Mucosa of rectum (tissue), 2 donors: ENCODE measurements at regions not wholly inside any gene's neighbourhood (a gene's known extent, or its start where the extent isn't known, plus 50 kb on each side); places are given as distances from the start of the nearest gene placed in this dataset.

Source experiments
- H3K27ac ChIP-seq, 2 donors: one replicate each; pipeline ENCODE4 v1.7.0; 2013; ENCODE audit warnings: inconsistent platforms in 2 of 2, low read depth in 2 of 2, low read length in 2 of 2
- H3K27me3 ChIP-seq, 2 donors: one replicate each; pipeline ENCODE4 v1.7.0; 2013; ENCODE audit warnings: low read length in 2 of 2; ENCODE audit not compliant: control insufficient read depth in 2 of 2, insufficient read depth in 2 of 2
- H3K36me3 ChIP-seq, 2 donors: one replicate each; pipeline ENCODE4 v1.7.0; 2013; ENCODE audit warnings: low read length in 2 of 2; ENCODE audit not compliant: control insufficient read depth in 2 of 2, insufficient read depth in 2 of 2
- H3K4me1 ChIP-seq, 2 donors: one replicate each; pipeline ENCODE4 v1.7.0; 2013; ENCODE audit warnings: low read length in 2 of 2, mild to moderate bottlenecking in 1 of 2; ENCODE audit not compliant: control insufficient read depth in 2 of 2, insufficient read depth in 2 of 2
- H3K4me3 ChIP-seq, 2 donors: one replicate each; pipeline ENCODE4 v1.7.0; 2013; ENCODE audit warnings: low read length in 2 of 2
- H3K9ac ChIP-seq, 2 donors: one replicate each; pipeline ENCODE4 v1.7.0; 2013; ENCODE audit warnings: low read length in 2 of 2, low read depth in 1 of 2, mild to moderate bottlenecking in 1 of 2
- H3K9me3 ChIP-seq, 2 donors: one replicate each; pipeline ENCODE4 v1.7.0; 2013; ENCODE audit warnings: low read length in 2 of 2; ENCODE audit not compliant: control insufficient read depth in 2 of 2
- donor health status: healthy.
- donor health status: Normal muscosa, but diverticular disease.

DNA sequence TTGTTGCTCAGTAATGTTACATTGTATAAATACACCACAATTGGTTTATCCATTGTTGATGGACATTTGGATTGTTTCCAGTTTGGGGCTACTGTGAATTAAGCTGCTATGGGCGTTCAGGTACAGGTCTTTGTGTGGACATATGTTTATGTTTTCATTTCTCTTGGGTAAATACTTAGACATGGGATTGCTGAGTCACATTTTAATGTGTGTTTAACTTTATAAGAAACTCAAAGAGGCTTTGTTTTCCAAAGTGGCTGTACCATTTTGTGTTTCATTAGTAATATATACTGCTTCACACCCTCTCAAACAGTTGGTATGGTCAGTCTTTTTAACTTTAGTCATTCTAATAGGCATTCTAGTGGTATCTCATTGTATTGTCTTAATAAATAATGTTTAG, 225.0 kb downstream of the SPTSSA start:
- Histone ChIP-seq H3K9ac (no peak overlapping the region), H3K36me3 (no peaks in the 10 kb centered on the region), H3K27me3 (no peaks in the 10 kb centered on the region), H3K4me1 (peaks cover 6 to 12% of the 10 kb centered on the region in 2 donors), H3K27ac (no peak overlapping the region), H3K4me3 (no peak overlapping the region), H3K9me3 (no peaks in the 10 kb centered on the region)

DNA sequence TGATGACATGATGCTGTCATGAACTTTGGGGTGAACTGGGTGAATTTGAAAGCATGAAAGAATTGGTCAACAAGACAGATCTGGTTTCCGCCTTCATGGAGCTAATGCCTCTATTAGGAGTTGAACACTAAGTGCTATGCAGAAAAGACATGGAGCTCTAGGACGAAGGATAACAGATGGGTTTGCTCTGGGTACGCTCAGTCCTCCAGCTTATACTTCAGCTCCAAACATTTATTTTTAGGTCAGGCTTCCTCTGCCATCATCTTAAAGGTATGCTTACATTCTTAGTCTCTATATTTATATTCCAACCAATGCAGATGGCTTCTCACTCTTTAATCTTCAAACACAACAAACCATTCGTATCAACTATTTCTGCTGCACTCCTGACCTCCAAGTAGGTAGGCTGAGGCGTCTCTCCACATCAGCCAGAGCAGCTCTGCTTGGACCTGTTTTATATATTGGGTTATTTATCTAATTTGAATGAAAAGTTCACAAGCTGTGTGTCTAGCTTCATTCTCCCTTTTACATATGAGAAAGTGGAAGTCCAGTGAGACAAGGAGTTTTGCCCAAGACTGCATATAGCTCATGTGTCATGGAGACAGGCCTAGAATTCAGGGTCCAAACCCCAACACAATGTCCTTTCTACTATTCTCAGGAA, 226.3 kb downstream of the SPTSSA start:
- H3K36me3 ChIP-seq: no peaks in the 10 kb centered on the region
- no peak overlapping the region for H3K27ac ChIP-seq
- H3K9me3 ChIP-seq: no peaks in the 10 kb centered on the region
- H3K27me3 ChIP-seq: no peaks in the 10 kb centered on the region
- no peak overlapping the region for H3K9ac ChIP-seq
- H3K4me1 ChIP-seq: peaks cover 6 to 17% of the 10 kb centered on the region in 2 donors
- H3K4me3 ChIP-seq: no peak overlapping the region

DNA sequence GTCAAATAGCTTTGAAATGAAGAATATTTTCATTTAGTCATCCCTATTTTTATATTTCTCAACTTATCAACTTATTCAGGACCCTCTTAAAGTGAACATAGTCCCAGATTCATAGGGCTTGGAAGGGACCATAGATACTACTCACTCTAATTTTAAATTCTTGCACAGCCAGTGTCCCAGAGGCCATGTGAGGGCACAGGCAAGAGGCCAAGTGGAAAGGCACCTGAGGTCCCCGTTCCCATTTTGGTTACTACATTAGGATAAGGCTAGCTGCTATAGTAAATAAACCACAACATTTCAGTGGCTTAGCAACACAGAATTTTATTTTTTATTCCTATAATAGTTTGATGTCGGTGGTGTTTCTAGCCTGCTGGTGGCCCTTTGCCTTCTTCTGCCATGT, 227.8 kb downstream of the SPTSSA start:
- Histone ChIP-seq H3K27ac (no peak overlapping the region), H3K4me1 (peaks cover 6 to 17% of the 10 kb centered on the region in 2 donors), H3K27me3 (no peaks in the 10 kb centered on the region), H3K36me3 (no peaks in the 10 kb centered on the region), H3K9ac (no peak overlapping the region), H3K9me3 (no peaks in the 10 kb centered on the region), H3K4me3 (no peak overlapping the region)

- H3K36me3 ChIP-seq: no peaks in the 10 kb centered on the region
- no peaks in the 10 kb centered on the region for H3K9me3 ChIP-seq
These were observed 228.4 kb downstream of the SPTSSA start for GRCh38 chr14:34233619-34234018.

GRCh38 chr14:34232790-34233189, 229.2 kb downstream of the SPTSSA start:
- Histone ChIP-seq H3K36me3 (no peaks in the 10 kb centered on the region), H3K9me3 (no peaks in the 10 kb centered on the region), H3K9ac (no peak overlapping the region), H3K27ac (peak overlapping the region; percentile 35 to 57), H3K4me1 (peaks cover 6 to 20% of the 10 kb centered on the region in 2 donors), H3K4me3 (no peak overlapping the region), H3K27me3 (no peaks in the 10 kb centered on the region)

More at GRCh38 chr14:34233619-34234018, 228.4 kb downstream of the SPTSSA start:
- no peaks in the 10 kb centered on the region for H3K27me3 ChIP-seq
- no peak overlapping the region for H3K9ac ChIP-seq
- H3K4me3 ChIP-seq: no peak overlapping the region
- peak overlapping the region; percentile 35 to 57 for H3K27ac ChIP-seq
- H3K4me1 ChIP-seq: peaks cover 6 to 17% of the 10 kb centered on the region in 2 donors

GRCh38 chr14:34231626-34232025, 230.4 kb downstream of the SPTSSA start:
- Histone ChIP-seq H3K27me3 (no peaks in the 10 kb centered on the region), H3K9ac (no peak overlapping the region), H3K4me1 (peaks cover 6 to 20% of the 10 kb centered on the region in 2 donors), H3K27ac (no peak overlapping the region), H3K36me3 (no peaks in the 10 kb centered on the region), H3K4me3 (no peak overlapping the region), H3K9me3 (no peaks in the 10 kb centered on the region)

GRCh38 chr14:34229140-34229539, 232.9 kb downstream of the SPTSSA start:
- H3K9me3 ChIP-seq: no peaks in the 10 kb centered on the region
- H3K36me3 ChIP-seq: no peaks in the 10 kb centered on the region

DNA sequence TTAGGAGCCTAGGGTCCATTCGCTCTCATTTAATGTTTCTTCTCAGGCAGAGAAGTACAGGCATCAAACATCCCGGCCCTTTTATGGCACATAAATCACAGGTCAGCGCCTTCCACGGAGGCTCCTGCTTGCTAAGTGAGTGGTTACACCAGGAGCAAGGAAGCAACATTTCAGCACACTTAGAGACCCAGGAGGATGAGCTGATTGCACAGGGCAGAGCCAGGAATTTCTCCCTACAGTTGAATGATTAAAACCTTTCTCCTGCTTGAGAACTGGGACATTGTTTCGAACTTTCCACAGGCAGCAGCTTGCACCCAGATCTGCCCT, 233.4 kb downstream of the SPTSSA start:
- Histone ChIP-seq H3K9ac (no peak overlapping the region), H3K4me3 (no peak overlapping the region), H3K4me1 (peaks cover 6 to 20% of the 10 kb centered on the region in 2 donors), H3K9me3 (no peaks in the 10 kb centered on the region), H3K27me3 (no peaks in the 10 kb centered on the region), H3K27ac (peak overlapping the region in 1 of 2 donors; percentile 13), H3K36me3 (no peaks in the 10 kb centered on the region)

More at GRCh38 chr14:34229140-34229539, 232.9 kb downstream of the SPTSSA start:
- Histone ChIP-seq H3K4me1 (peaks cover 6 to 20% of the 10 kb centered on the region in 2 donors), H3K4me3 (no peak overlapping the region), H3K9ac (no peak overlapping the region), H3K27me3 (no peaks in the 10 kb centered on the region), H3K27ac (no peak overlapping the region)

DNA sequence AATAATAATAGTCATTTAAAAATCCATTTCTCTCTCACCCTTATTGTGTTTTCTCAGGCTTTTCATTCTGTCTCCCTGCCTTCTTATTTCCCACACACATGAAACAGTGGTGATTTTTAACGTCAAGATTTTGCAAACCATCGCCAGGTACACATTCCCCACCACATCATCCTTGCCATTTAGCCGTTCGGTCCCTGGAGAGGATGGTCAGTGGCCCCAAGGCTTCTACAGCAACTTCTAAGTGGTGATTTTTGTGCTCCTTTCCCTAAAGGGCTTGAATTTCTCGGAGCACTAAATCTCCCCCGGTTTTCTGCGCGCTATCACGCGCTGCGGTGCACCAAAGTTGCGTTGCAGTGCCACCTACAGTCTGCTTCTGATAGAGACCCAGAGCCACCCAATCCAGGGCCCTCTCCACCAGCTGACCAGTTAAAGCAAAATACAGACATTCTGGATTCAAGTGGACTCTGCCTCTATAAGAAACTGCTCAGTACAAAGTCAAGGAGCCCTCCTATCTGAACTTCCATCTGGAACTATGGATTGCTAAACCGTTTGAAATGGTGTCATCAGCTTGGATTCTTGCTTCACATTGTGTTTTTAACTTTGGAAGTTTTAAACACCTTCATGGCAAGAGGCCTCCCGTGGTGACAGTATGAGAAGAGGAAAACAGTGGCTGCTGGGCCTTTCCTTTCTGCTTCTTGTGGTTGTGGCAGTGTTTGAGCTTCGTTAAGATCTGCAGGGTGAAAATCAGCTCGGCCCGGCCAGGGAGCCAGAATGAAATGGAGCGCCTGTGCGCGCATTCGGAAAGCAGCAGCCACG, 234.0 kb downstream of the SPTSSA start:
- Histone ChIP-seq H3K36me3 (no peaks in the 10 kb centered on the region), H3K27ac (peak overlapping the region in 1 of 2 donors; percentile 13), H3K4me1 (peaks cover 4 to 18% of the 10 kb centered on the region in 2 donors), H3K9ac (peak overlapping the region in 1 of 2 donors; percentile 19), H3K27me3 (no peaks in the 10 kb centered on the region), H3K9me3 (no peaks in the 10 kb centered on the region), H3K4me3 (peak overlapping the region; percentile 48 to 53)

DNA sequence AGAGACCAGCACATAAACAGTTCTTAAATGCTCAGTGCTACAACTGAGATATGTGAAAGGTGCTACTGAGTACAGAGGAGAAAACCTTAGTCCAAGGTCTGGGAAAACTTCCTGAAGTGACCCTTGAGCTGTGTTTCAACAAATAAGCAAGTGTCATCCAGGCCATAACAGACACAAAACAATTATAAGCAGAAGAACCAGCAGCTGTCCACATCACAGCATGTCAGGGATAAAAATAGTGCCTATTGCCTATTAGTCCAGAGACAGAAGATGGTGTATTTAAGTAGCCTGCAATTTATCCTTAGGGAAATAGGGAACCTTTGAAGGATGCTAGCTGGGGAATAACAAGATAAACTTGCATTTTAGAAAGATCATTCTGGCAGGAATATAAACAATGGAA, 237.8 kb downstream of the SPTSSA start:
- no peaks in the 10 kb centered on the region for H3K36me3 ChIP-seq
- no peak overlapping the region for H3K9ac ChIP-seq
- H3K27me3 ChIP-seq: no peaks in the 10 kb centered on the region
- H3K4me3 ChIP-seq: no peak overlapping the region
- no peak overlapping the region for H3K27ac ChIP-seq
- H3K9me3 ChIP-seq: no peaks in the 10 kb centered on the region
- peaks cover 7 to 9% of the 10 kb centered on the region in 2 donors for H3K4me1 ChIP-seq
